WTC11 (cell line): ENCODE measurements at regions not wholly inside any gene's neighbourhood (a gene's known extent, or its start where the extent isn't known, plus 50 kb on each side); places are given as distances from the start of the nearest gene placed in this dataset.

Experiments used
- ATAC-seq: fragments of 200-7000 bp; cut with Tn5 transposase; 2 replicates; pipeline ENCODE4 v1.10.0; 2021; ENCODE audit warnings: mild to moderate bottlenecking, moderate library complexity
- CTCF ChIA-PET: fragments of 300-600 bp; sonication (Branson Sonifier 250); formaldehyde crosslinking; loops from one replicate; lab custom pipeline; 2021; ENCODE audit warnings: antibody characterized with exemption; lab: Charles Lee
- POLR2A ChIA-PET: fragments of 350-600 bp; sonication (Branson Sonifier 250); formaldehyde crosslinking; loops from one replicate; lab custom pipeline; 2021; ENCODE audit warnings: antibody characterized with exemption; lab: Charles Lee
- DNase-seq: peaks from one replicate; pipeline ENCODE4 v3.0.0; 2021; ENCODE audit warnings: low spot score
- H3K27ac Mint-ChIP-seq: 2 replicates; pipeline ENCODE4 v1.8.0; 2021; ENCODE audit warnings: mixed read lengths
- H3K27me3 Mint-ChIP-seq: 2 replicates; pipeline ENCODE4 v1.8.0; 2021; ENCODE audit warnings: low read depth, mild to moderate bottlenecking, moderate library complexity, mixed read lengths
- H3K36me3 Mint-ChIP-seq: 2 replicates; pipeline ENCODE4 v1.8.0; 2021; ENCODE audit warnings: mixed read lengths
- H3K4me1 Mint-ChIP-seq: 2 replicates; pipeline ENCODE4 v1.8.0; 2022; ENCODE audit warnings: mixed read lengths
- H3K4me3 Mint-ChIP-seq: 2 replicates; pipeline ENCODE4 v1.8.0; 2021; ENCODE audit warnings: mild to moderate bottlenecking, moderate library complexity, mixed read lengths
- H3K9me3 Mint-ChIP-seq: 2 replicates; pipeline ENCODE4 v1.8.0; 2021; ENCODE audit warnings: mixed read lengths
- ARID4B ChIP-seq: sonication (generic); formaldehyde crosslinking; IDR thresholded peaks from 2 replicates; pipeline ENCODE4 v1.8.0; 2023; ENCODE audit warnings: missing genetic modification reagents, mild to moderate bottlenecking, borderline replicate concordance
- CBFB ChIP-seq: sonication (generic); formaldehyde crosslinking; IDR thresholded peaks from 2 replicates; pipeline ENCODE4 v1.8.1; 2022; ENCODE audit warnings: mild to moderate bottlenecking, low read depth, missing genetic modification reagents
- CDX4 ChIP-seq: fragments of 250-450 bp; sonication (Bioruptor Pico); IDR thresholded peaks from 2 replicates; pipeline ENCODE4 v1.9.0; 2021; ENCODE audit warnings: moderate library complexity, mild to moderate bottlenecking, inconsistent platforms, borderline replicate concordance
- E2F1 ChIP-seq: sonication (generic); formaldehyde crosslinking; IDR thresholded peaks from 2 replicates; pipeline ENCODE4 v1.8.0; 2022; ENCODE audit warnings: mild to moderate bottlenecking, missing genetic modification reagents
- ELF4 ChIP-seq: sonication (generic); formaldehyde crosslinking; IDR thresholded peaks from 2 replicates; pipeline ENCODE4 v1.8.1; 2022; ENCODE audit warnings: low read depth, mild to moderate bottlenecking, moderate library complexity, missing genetic modification reagents
- FOXJ3 ChIP-seq: sonication (generic); formaldehyde crosslinking; IDR thresholded peaks from 2 replicates; pipeline ENCODE4 v1.9.0; 2021; ENCODE audit warnings: missing genetic modification reagents, mild to moderate bottlenecking, borderline replicate concordance
- GRHL2 ChIP-seq: fragments of 250-450 bp; sonication (Bioruptor Pico); IDR thresholded peaks from 2 replicates; pipeline ENCODE4 v1.8.0; 2022; ENCODE audit warnings: mild to moderate bottlenecking, moderate library complexity; ENCODE audit not compliant: insufficient replicate concordance, severe bottlenecking
- GTF2I ChIP-seq: fragments of 250-450 bp; sonication (Bioruptor Pico); conservative IDR thresholded peaks from 2 replicates; pipeline ENCODE4 v1.4.0; 2021; ENCODE audit warnings: mild to moderate bottlenecking
- HMGA2 ChIP-seq: fragments of 250-450 bp; sonication (Bioruptor Pico); IDR thresholded peaks from 2 replicates; pipeline ENCODE4 v1.4.0; 2021; ENCODE audit warnings: mild to moderate bottlenecking, moderate library complexity
- IRF1 ChIP-seq: sonication (generic); formaldehyde crosslinking; IDR thresholded peaks from 2 replicates; pipeline ENCODE4 v1.8.0; 2023; ENCODE audit warnings: missing genetic modification reagents
- JAZF1 ChIP-seq: fragments of 250-450 bp; sonication (Bioruptor Pico); IDR thresholded peaks from 2 replicates; pipeline ENCODE4 v1.9.0; 2021; ENCODE audit warnings: moderate library complexity, mild to moderate bottlenecking, inconsistent platforms
- KAT7 ChIP-seq: sonication (generic); formaldehyde crosslinking; IDR thresholded peaks from 2 replicates; pipeline ENCODE4 v1.8.1; 2023; ENCODE audit warnings: missing genetic modification reagents, mild to moderate bottlenecking, borderline replicate concordance
- NR3C1 ChIP-seq: sonication (generic); formaldehyde crosslinking; conservative IDR thresholded peaks from 2 replicates; pipeline ENCODE4 v1.8.1; 2023; ENCODE audit warnings: low read depth, mild to moderate bottlenecking, missing genetic modification reagents
- PRRX2 ChIP-seq: fragments of 250-450 bp; sonication (Bioruptor Pico); IDR thresholded peaks from 2 replicates; pipeline ENCODE4 v1.8.0; 2021; ENCODE audit warnings: mild to moderate bottlenecking
- SMAD3 ChIP-seq: sonication (generic); formaldehyde crosslinking; IDR thresholded peaks from 2 replicates; pipeline ENCODE4 v1.8.0; 2022; ENCODE audit warnings: missing genetic modification reagents, mild to moderate bottlenecking, borderline replicate concordance
- SMAD4 ChIP-seq: sonication (generic); formaldehyde crosslinking; IDR thresholded peaks from 2 replicates; pipeline ENCODE4 v1.8.0; 2022; ENCODE audit warnings: mild to moderate bottlenecking, missing genetic modification reagents
- SOX15 ChIP-seq: fragments of 250-450 bp; sonication (Bioruptor Pico); IDR thresholded peaks from 2 replicates; pipeline ENCODE4 v1.9.0; 2021; ENCODE audit warnings: mild to moderate bottlenecking
- TEAD4 ChIP-seq: sonication (generic); formaldehyde crosslinking; IDR thresholded peaks from 2 replicates; pipeline ENCODE4 v1.8.0; 2022; ENCODE audit warnings: mild to moderate bottlenecking, missing genetic modification reagents
- TP53 ChIP-seq: sonication (generic); formaldehyde crosslinking; IDR thresholded peaks from 2 replicates; pipeline ENCODE4 v1.8.1; 2023; ENCODE audit warnings: mild to moderate bottlenecking, missing genetic modification reagents
- ZBTB21 ChIP-seq: sonication (generic); formaldehyde crosslinking; IDR thresholded peaks from 2 replicates; pipeline ENCODE4 v1.8.1; 2023; ENCODE audit warnings: mild to moderate bottlenecking, missing genetic modification reagents, borderline replicate concordance
- ZNF138 ChIP-seq: sonication (generic); formaldehyde crosslinking; conservative IDR thresholded peaks from 2 replicates; pipeline ENCODE4 v1.8.1; 2022; ENCODE audit warnings: mild to moderate bottlenecking, moderate library complexity, missing genetic modification reagents
- ZNF219 ChIP-seq: sonication (generic); formaldehyde crosslinking; IDR thresholded peaks from 2 replicates; pipeline ENCODE4 v1.8.0; 2023; ENCODE audit warnings: missing genetic modification reagents, mild to moderate bottlenecking, borderline replicate concordance
- ZNF232 ChIP-seq: sonication (generic); formaldehyde crosslinking; IDR thresholded peaks from 2 replicates; pipeline ENCODE4 v1.8.0; 2022; ENCODE audit warnings: mild to moderate bottlenecking, missing genetic modification reagents
- ZNF263 ChIP-seq: sonication (generic); formaldehyde crosslinking; IDR thresholded peaks from 2 replicates; pipeline ENCODE4 v1.8.1; 2022; ENCODE audit warnings: low read depth, mild to moderate bottlenecking, moderate library complexity, missing genetic modification reagents
- ZNF317 ChIP-seq: sonication (generic); formaldehyde crosslinking; IDR thresholded peaks from 2 replicates; pipeline ENCODE4 v1.8.1; 2023; ENCODE audit warnings: low read depth, mild to moderate bottlenecking, moderate library complexity, missing genetic modification reagents, borderline replicate concordance

- H3K4me1 Mint-ChIP-seq: no peaks in the 10 kb centered on the region; the same call in 1 of the 2 replicates
- ChIA-PET CTCF (no interaction called here), POLR2A (no interaction called here)
- H3K27ac Mint-ChIP-seq: no peak overlapping the region
- ATAC-seq: no peak
- H3K36me3 Mint-ChIP-seq: no peaks in the 10 kb centered on the region
- no peak for TF ChIP-seq ZNF219
- no peak for TF ChIP-seq SOX15
- no peak for TF ChIP-seq ZNF138
- no peak for TF ChIP-seq ZNF317
- TF ChIP-seq ZBTB21 (CRISPR knock-in tag): no peak
- no peak for TF ChIP-seq SMAD3 (CRISPR knock-in tag)
- no peak for TF ChIP-seq FOXJ3 (CRISPR knock-in tag)
- no peak for TF ChIP-seq NR3C1
- TF ChIP-seq CBFB (CRISPR knock-in tag): no peak
- TF ChIP-seq ZNF232: no peak
- no peak for TF ChIP-seq PRRX2 (CRISPR knock-in tag)
- TF ChIP-seq, all 79 proteins: peak for 0
- DNase-seq: no peak
- Mint-ChIP-seq H3K27me3 (no peaks in the 10 kb centered on the region), H3K4me3 (no peak overlapping the region), H3K9me3 (no peaks in the 10 kb centered on the region)
Measured at GRCh38 chr9:14508884-14509283, 184.3 kb downstream of the ZDHHC21 start.

GRCh38 chr9:14501366-14501765 lies 187.4 kb upstream of the NFIB start:
- POLR2A ChIA-PET: no interaction called here
- DNase-seq (no peak), ATAC-seq (no peak)
- Mint-ChIP-seq H3K27me3 (no peaks in the 10 kb centered on the region), H3K9me3 (no peaks in the 10 kb centered on the region), H3K36me3 (no peaks in the 10 kb centered on the region), H3K4me1 (peaks cover 11% of the 10 kb centered on the region), H3K4me3 (no peak overlapping the region), H3K27ac (0 out of 2 replicates have a peak overlapping the region, but pooled peaks have one; percentile 55)
- TF ChIP-seq FOXJ3 (CRISPR knock-in tag) (no peak), NR3C1 (no peak), CDX4 (CRISPR knock-in tag) (no peak), IRF1 (CRISPR knock-in tag) (no peak), SMAD4 (CRISPR knock-in tag) (no peak), GRHL2 (CRISPR knock-in tag) (no peak), E2F1 (CRISPR knock-in tag) (no peak), TEAD4 (CRISPR knock-in tag) (no peak), KAT7 (CRISPR knock-in tag) (no peak), ZBTB21 (CRISPR knock-in tag) (no peak), ZNF263 (CRISPR knock-in tag) (no peak), GTF2I (CRISPR knock-in tag) (no peak)
- CTCF ChIA-PET: no interaction called here

GRCh38 chr9:14500705-14501104 lies 186.8 kb upstream of the NFIB start:
- Mint-ChIP-seq H3K36me3 (no peaks in the 10 kb centered on the region), H3K9me3 (no peaks in the 10 kb centered on the region), H3K27ac (no peak overlapping the region), H3K4me3 (no peak overlapping the region), H3K4me1 (peaks cover 11% of the 10 kb centered on the region)
- CTCF ChIA-PET: no interaction called here
- DNase-seq: no peak
- TF ChIP-seq TP53 (CRISPR knock-in tag): no peak
- TF ChIP-seq JAZF1 (CRISPR knock-in tag): no peak
- no peak for TF ChIP-seq ELF4 (CRISPR knock-in tag)
- no peak for TF ChIP-seq ARID4B (CRISPR knock-in tag)
- TF ChIP-seq HMGA2 (CRISPR knock-in tag): no peak
- TF ChIP-seq, all 79 proteins: peak for 0
- no peaks in the 10 kb centered on the region for H3K27me3 Mint-ChIP-seq
- no peak for ATAC-seq
- POLR2A ChIA-PET: no interaction called here
